Liver (tissue), 8 donors: ENCODE measurements at regions not wholly inside any gene's neighbourhood (a gene's known extent, or its start where the extent isn't known, plus 50 kb on each side); places are given as distances from the start of the nearest gene placed in this dataset.

Source experiments
- DNase-seq: peaks from one replicate; pipeline ENCODE4 v3.0.0-alpha.2; 2017; ENCODE audit warnings: low spot score
- H3K27ac ChIP-seq, 2 donors: one replicate each; pipeline ENCODE4 v1.7.0; 2013; ENCODE audit warnings: inconsistent platforms in 2 of 2, low read length in 2 of 2, control low read depth in 1 of 2, low read depth in 1 of 2, mild to moderate bottlenecking in 1 of 2
- H3K27me3 ChIP-seq, 4 donors: one replicate each; pipeline versions ENCODE4 v1.6.1 to v1.7.0; 2013; ENCODE audit warnings: low read length in 3 of 4, inconsistent platforms in 1 of 4, mild to moderate bottlenecking in 1 of 4, moderate library complexity in 1 of 4; ENCODE audit not compliant: control insufficient read depth in 4 of 4, insufficient read depth in 4 of 4
- H3K36me3 ChIP-seq, 4 donors: one replicate each; pipeline versions ENCODE4 v1.6.1 to v1.7.0; 2013; ENCODE audit warnings: low read length in 3 of 4, mild to moderate bottlenecking in 3 of 4, low read depth in 1 of 4, moderate library complexity in 1 of 4; ENCODE audit not compliant: control insufficient read depth in 4 of 4, insufficient read depth in 3 of 4
- H3K4me1 ChIP-seq, 4 donors: one replicate each; pipeline versions ENCODE4 v1.6.1 to v1.7.0; 2013; ENCODE audit warnings: low read length in 3 of 4, mild to moderate bottlenecking in 3 of 4, moderate library complexity in 1 of 4; ENCODE audit not compliant: control insufficient read depth in 4 of 4, insufficient read depth in 4 of 4
- H3K4me3 ChIP-seq, 3 donors: one replicate each; pipeline versions ENCODE4 v1.6.1 to v1.7.0; 2013; ENCODE audit warnings: low read length in 3 of 3, control low read depth in 1 of 3, low read depth in 1 of 3, mild to moderate bottlenecking in 1 of 3
- H3K9ac ChIP-seq, 2 donors: one replicate each; pipeline ENCODE4 v1.7.0; 2013; ENCODE audit warnings: low read length in 2 of 2, mild to moderate bottlenecking in 2 of 2, moderate library complexity in 2 of 2, control low read depth in 1 of 2, low read depth in 1 of 2
- H3K9me3 ChIP-seq, 4 donors: one replicate each; pipeline versions ENCODE4 v1.6.1 to v1.7.0; 2013; ENCODE audit warnings: low read length in 3 of 4; ENCODE audit not compliant: control insufficient read depth in 4 of 4
- EGR1 ChIP-seq, 2 donors: IDR thresholded peaks; 2 replicates each; pipeline ENCODE4 v1.6.1; 2016 to 2018; ENCODE audit warnings: antibody characterized with exemption in 2 of 2, low read depth in 2 of 2
- FOXA1 ChIP-seq: IDR thresholded peaks from 2 replicates; pipeline ENCODE4 v1.6.1; 2016; ENCODE audit warnings: antibody characterized with exemption
- FOXA2 ChIP-seq: IDR thresholded peaks from 2 replicates; pipeline ENCODE4 v1.6.1; 2016; ENCODE audit warnings: antibody characterized with exemption
- HNF4A ChIP-seq, 2 donors: conservative IDR thresholded peaks; 2 replicates each; pipeline ENCODE4 v1.6.1; 2016; ENCODE audit warnings: antibody characterized with exemption in 2 of 2, mild to moderate bottlenecking in 2 of 2
- HNF4G ChIP-seq: IDR thresholded peaks from 2 replicates; pipeline ENCODE4 v1.6.1; 2016; ENCODE audit warnings: antibody characterized with exemption
- JUND ChIP-seq, 2 donors: IDR thresholded peaks; 2 replicates each; pipeline ENCODE4 v1.6.1; 2016; ENCODE audit warnings: antibody characterized with exemption in 2 of 2
- MAX ChIP-seq: IDR thresholded peaks from 2 replicates; pipeline ENCODE4 v1.6.1; 2016; ENCODE audit warnings: antibody characterized with exemption
- NR2F2 ChIP-seq: IDR thresholded peaks from 2 replicates; pipeline ENCODE4 v1.6.1; 2016; ENCODE audit warnings: antibody characterized with exemption
- RAD21 ChIP-seq, 2 donors: IDR thresholded peaks; 2 replicates each; pipeline ENCODE4 v1.6.1; 2016; ENCODE audit warnings: antibody characterized with exemption in 2 of 2, mild to moderate bottlenecking in 2 of 2
- RXRA ChIP-seq, 2 donors: IDR thresholded peaks; 2 replicates each; pipeline ENCODE4 v1.6.1; 2017 to 2018; ENCODE audit warnings: antibody characterized with exemption in 2 of 2, mild to moderate bottlenecking in 1 of 2
- SP1 ChIP-seq: IDR thresholded peaks from 2 replicates; pipeline ENCODE4 v1.6.1; 2018; ENCODE audit warnings: antibody characterized with exemption, mild to moderate bottlenecking
- TAF1 ChIP-seq: conservative IDR thresholded peaks from 2 replicates; pipeline ENCODE4 v1.6.1; 2016; ENCODE audit warnings: antibody characterized with exemption, mild to moderate bottlenecking
- YY1 ChIP-seq: IDR thresholded peaks from 2 replicates; pipeline ENCODE4 v1.6.1; 2016; ENCODE audit warnings: antibody characterized with exemption, mild to moderate bottlenecking
- WGBS: extraction: QIAGEN DNeasy Blood & Tissue Kit; methylation state at CpG from one replicate; pipeline ENCODE4 v1.1.7; 2013; 5-methylcytosine and 5-hydroxymethylcytosine counted together
- TF ChIP-seq, protein P1 (sequence below): IDR thresholded peaks from 2 replicates; pipeline ENCODE4 v1.6.1; 2016; ENCODE audit warnings: antibody characterized with exemption
- TF ChIP-seq, protein P2 (sequence below): IDR thresholded peaks from 2 replicates; pipeline ENCODE4 v1.6.1; 2016; ENCODE audit warnings: antibody characterized with exemption, mild to moderate bottlenecking
- TF ChIP-seq, protein P3 (sequence below): fragments of 150-350 bp; IDR thresholded peaks from 2 replicates; pipeline ENCODE4 v1.5.1; 2017; ENCODE audit warnings: improper control_type of control experiment, low read depth, low read length; ENCODE audit not compliant: missing input control
- TF ChIP-seq, protein P4 (sequence below): IDR thresholded peaks from 2 replicates; pipeline ENCODE4 v1.6.1; 2016; ENCODE audit warnings: antibody characterized with exemption
- donor health status: healthy.
- donor health status: healthy.
- donor health status: healthy.
- donor health status: healthy.
- donor health status: healthy.

DNA sequence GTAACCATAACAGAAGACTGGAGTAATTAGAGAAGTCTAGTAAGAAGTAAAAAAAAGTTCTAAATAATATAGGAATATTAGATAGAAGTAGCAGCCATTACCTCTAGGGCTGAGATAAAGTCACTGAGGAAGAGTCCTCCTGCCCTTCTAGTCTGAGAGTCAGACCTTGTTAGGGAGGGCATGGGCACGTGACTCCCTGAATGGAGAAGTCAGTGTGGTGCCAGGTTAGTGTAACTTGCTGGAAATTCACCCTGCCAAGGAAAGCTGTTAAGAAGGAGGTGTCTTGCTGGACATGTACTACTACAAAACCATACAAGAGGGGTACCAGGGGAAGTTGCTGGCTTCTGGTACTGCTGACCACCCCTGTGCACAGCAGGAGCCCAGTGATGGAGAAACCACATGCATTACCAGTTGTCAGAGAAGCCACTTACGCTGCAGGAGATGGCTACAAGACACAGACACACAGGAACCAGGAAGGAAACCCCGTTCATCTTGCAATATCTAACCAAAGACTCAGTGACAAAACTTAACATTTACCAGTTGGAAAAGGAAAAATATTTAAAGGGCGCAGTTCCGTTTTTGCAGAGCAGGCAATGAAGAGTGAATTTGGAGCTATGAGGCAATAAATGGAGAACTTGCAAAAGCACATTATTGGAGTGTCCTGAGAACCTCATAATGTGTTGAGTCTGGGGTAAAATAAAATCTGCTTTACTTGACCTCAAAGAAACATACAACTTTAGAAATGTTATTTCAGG, 77.2 kb upstream of the TLK1 start:
- Histone ChIP-seq H3K27ac (no peak overlapping the region), H3K4me3 (no peak overlapping the region), H3K9ac (no peak overlapping the region), H3K27me3 (no peaks in the 10 kb centered on the region), H3K4me1 (no peaks in the 10 kb centered on the region), H3K36me3 (no peaks in the 10 kb centered on the region), H3K9me3 (no peaks in the 10 kb centered on the region)
- TF ChIP-seq RAD21 (IDR thresholded peaks at IDR 0.05) (no peak), YY1 (no peak), MAX (no peak), SP1 (no peak), HNF4G (no peak), HNF4A (conservative IDR thresholded peaks at IDR 0.05) (no peak), FOXA1 (no peak), TAF1 (no peak), NR2F2 (no peak), JUND (IDR thresholded peaks at IDR 0.05) (no peak), FOXA2 (no peak), RXRA (IDR thresholded peaks at IDR 0.05) (no peak)
- TF ChIP-seq, protein P1, sequence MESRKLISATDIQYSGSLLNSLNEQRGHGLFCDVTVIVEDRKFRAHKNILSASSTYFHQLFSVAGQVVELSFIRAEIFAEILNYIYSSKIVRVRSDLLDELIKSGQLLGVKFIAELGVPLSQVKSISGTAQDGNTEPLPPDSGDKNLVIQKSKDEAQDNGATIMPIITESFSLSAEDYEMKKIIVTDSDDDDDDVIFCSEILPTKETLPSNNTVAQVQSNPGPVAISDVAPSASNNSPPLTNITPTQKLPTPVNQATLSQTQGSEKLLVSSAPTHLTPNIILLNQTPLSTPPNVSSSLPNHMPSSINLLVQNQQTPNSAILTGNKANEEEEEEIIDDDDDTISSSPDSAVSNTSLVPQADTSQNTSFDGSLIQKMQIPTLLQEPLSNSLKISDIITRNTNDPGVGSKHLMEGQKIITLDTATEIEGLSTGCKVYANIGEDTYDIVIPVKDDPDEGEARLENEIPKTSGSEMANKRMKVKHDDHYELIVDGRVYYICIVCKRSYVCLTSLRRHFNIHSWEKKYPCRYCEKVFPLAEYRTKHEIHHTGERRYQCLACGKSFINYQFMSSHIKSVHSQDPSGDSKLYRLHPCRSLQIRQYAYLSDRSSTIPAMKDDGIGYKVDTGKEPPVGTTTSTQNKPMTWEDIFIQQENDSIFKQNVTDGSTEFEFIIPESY: no peak
- 85% methylated on average over 5 of the region's 5 CpGs for WGBS
- no peak for DNase-seq

DNA sequence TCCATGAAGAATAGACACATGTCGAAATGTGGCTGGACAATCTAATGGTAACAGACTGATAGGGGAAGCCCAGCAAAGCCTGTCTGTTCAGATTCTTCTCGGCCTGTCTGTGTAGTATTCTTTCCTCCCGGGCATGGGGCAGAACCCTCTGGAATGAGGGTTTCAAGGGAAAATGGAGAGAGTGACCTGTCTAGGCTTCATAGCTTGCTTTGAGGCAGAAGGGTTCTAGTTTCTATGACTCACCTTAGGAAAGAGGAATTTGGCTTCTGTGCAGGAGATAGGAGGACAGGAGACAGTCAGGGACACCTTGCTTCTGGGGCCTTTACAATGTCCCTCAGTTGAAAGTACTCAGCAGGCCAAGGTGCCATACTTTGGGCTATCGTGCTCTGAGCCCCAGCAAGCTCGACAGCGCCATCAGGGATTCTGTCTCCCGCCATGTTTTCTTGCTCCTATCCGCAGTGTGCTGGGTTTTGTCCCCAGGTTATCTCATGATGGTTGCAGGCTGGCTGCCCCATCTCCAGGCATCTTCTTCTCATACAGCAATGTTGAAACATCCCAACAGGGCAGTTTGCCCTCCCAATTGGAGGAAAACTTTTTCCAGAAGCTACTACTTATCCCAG, 74.7 kb upstream of the TLK1 start:
- Histone ChIP-seq H3K27ac (no peak overlapping the region), H3K36me3 (no peaks in the 10 kb centered on the region), H3K4me1 (no peaks in the 10 kb centered on the region), H3K9me3 (no peaks in the 10 kb centered on the region), H3K9ac (no peak overlapping the region), H3K4me3 (no peak overlapping the region), H3K27me3 (no peaks in the 10 kb centered on the region)
- TF ChIP-seq NR2F2 (no peak), HNF4A (conservative IDR thresholded peaks at IDR 0.05) (no peak), TAF1 (no peak), EGR1 (IDR thresholded peaks at IDR 0.05; ENCODE audit: low read depth in 2 of 2) (no peak), MAX (no peak), SP1 (no peak)
- TF ChIP-seq, protein P2, sequence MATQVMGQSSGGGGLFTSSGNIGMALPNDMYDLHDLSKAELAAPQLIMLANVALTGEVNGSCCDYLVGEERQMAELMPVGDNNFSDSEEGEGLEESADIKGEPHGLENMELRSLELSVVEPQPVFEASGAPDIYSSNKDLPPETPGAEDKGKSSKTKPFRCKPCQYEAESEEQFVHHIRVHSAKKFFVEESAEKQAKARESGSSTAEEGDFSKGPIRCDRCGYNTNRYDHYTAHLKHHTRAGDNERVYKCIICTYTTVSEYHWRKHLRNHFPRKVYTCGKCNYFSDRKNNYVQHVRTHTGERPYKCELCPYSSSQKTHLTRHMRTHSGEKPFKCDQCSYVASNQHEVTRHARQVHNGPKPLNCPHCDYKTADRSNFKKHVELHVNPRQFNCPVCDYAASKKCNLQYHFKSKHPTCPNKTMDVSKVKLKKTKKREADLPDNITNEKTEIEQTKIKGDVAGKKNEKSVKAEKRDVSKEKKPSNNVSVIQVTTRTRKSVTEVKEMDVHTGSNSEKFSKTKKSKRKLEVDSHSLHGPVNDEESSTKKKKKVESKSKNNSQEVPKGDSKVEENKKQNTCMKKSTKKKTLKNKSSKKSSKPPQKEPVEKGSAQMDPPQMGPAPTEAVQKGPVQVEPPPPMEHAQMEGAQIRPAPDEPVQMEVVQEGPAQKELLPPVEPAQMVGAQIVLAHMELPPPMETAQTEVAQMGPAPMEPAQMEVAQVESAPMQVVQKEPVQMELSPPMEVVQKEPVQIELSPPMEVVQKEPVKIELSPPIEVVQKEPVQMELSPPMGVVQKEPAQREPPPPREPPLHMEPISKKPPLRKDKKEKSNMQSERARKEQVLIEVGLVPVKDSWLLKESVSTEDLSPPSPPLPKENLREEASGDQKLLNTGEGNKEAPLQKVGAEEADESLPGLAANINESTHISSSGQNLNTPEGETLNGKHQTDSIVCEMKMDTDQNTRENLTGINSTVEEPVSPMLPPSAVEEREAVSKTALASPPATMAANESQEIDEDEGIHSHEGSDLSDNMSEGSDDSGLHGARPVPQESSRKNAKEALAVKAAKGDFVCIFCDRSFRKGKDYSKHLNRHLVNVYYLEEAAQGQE: no peak
- TF ChIP-seq, protein P3, sequence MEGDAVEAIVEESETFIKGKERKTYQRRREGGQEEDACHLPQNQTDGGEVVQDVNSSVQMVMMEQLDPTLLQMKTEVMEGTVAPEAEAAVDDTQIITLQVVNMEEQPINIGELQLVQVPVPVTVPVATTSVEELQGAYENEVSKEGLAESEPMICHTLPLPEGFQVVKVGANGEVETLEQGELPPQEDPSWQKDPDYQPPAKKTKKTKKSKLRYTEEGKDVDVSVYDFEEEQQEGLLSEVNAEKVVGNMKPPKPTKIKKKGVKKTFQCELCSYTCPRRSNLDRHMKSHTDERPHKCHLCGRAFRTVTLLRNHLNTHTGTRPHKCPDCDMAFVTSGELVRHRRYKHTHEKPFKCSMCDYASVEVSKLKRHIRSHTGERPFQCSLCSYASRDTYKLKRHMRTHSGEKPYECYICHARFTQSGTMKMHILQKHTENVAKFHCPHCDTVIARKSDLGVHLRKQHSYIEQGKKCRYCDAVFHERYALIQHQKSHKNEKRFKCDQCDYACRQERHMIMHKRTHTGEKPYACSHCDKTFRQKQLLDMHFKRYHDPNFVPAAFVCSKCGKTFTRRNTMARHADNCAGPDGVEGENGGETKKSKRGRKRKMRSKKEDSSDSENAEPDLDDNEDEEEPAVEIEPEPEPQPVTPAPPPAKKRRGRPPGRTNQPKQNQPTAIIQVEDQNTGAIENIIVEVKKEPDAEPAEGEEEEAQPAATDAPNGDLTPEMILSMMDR: no peak
- TF ChIP-seq, protein P4, sequence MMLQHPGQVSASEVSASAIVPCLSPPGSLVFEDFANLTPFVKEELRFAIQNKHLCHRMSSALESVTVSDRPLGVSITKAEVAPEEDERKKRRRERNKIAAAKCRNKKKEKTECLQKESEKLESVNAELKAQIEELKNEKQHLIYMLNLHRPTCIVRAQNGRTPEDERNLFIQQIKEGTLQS: no peak
- DNase-seq: no peak
- WGBS: 92% methylated on average over 8 of the region's 8 CpGs
